PC-3 (cell line): ENCODE measurements at regions not wholly inside any gene's neighbourhood (a gene's known extent, or its start where the extent isn't known, plus 50 kb on each side); places are given as distances from the start of the nearest gene placed in this dataset.

Experiments used
- ATAC-seq: fragments of 200-7000 bp; cut with Tn5 transposase; 2 replicates; pipeline ENCODE4 v1.9.1; 2020; ENCODE audit warnings: mild to moderate bottlenecking, moderate library complexity
- BruUV-seq: library from RNA; stranded (reverse); fragments of 400-500 nt; replicated peaks from 2 replicates; lab custom pipeline; 2021; lab: Mats Ljungman, UMichigan
- CTCF ChIA-PET: fragments of 300-600 bp; sonication (Branson Sonifier 250); formaldehyde crosslinking; loops from one replicate; lab custom pipeline; 2022; ENCODE audit warnings: antibody characterized with exemption; lab: Charles Lee
- POLR2A ChIA-PET: fragments of 300-600 bp; sonication (Branson Sonifier 250); formaldehyde crosslinking; loops from one replicate; lab custom pipeline; 2022; ENCODE audit warnings: antibody characterized with exemption; ENCODE audit not compliant: unreplicated experiment; lab: Charles Lee
- DNase-seq: peaks from one replicate; pipeline ENCODE4 v3.0.0-alpha.2; 2015
- H2AFZ ChIP-seq: fragments of 300-600 bp; sonication (generic); 2 replicates; pipeline ENCODE4 v1.6.0; 2016; ENCODE audit warnings: antibody characterized with exemption, low read length
- H3F3A ChIP-seq: fragments of 300-600 bp; sonication (generic); one replicate; pipeline ENCODE4 v1.6.0; 2017; ENCODE audit warnings: antibody characterized with exemption, low read length, control low read depth, mild to moderate bottlenecking; ENCODE audit not compliant: unreplicated experiment
- H3K27ac ChIP-seq: fragments of 300-600 bp; sonication (generic); 2 replicates; pipeline ENCODE4 v1.5.1; 2016; ENCODE audit warnings: mild to moderate bottlenecking, low read length
- H3K27me3 ChIP-seq: fragments of 300-600 bp; sonication (generic); 2 replicates; pipeline ENCODE4 v1.6.1; 2016; ENCODE audit warnings: low read length, mixed read lengths
- H3K36me3 ChIP-seq: fragments of 300-600 bp; sonication (generic); 2 replicates; pipeline ENCODE4 v1.6.1; 2016; ENCODE audit warnings: low read depth, mixed run types, low read length, mixed read lengths
- H3K4me1 ChIP-seq: fragments of 300-600 bp; sonication (generic); 2 replicates; pipeline ENCODE4 v1.5.1; 2016; ENCODE audit warnings: low read length; ENCODE audit not compliant: insufficient read depth
- H3K4me2 ChIP-seq: fragments of 300-600 bp; sonication (generic); 2 replicates; pipeline ENCODE4 v1.6.0; 2016; ENCODE audit warnings: low read length
- H3K4me3 ChIP-seq: fragments of 300-600 bp; sonication (generic); 2 replicates; pipeline ENCODE4 v1.5.1; 2016; ENCODE audit warnings: mild to moderate bottlenecking, low read length, mixed read lengths
- H3K79me2 ChIP-seq: fragments of 300-600 bp; sonication (generic); 2 replicates; pipeline ENCODE4 v1.6.1; 2017; ENCODE audit warnings: low read length, mixed read lengths
- H3K9ac ChIP-seq: fragments of 300-600 bp; sonication (generic); 2 replicates; pipeline ENCODE4 v1.6.0; 2016; ENCODE audit warnings: mild to moderate bottlenecking, low read length
- H3K9me2 ChIP-seq: fragments of 300-600 bp; sonication (generic); replicated peaks from 2 replicates; pipeline ENCODE4 v1.6.1; 2016; ENCODE audit warnings: mixed run types, low read length, mixed read lengths
- H3K9me3 ChIP-seq: fragments of 300-600 bp; sonication (generic); 2 replicates; pipeline ENCODE4 v1.6.1; 2016; ENCODE audit warnings: low read length, mixed read lengths
- H4K20me1 ChIP-seq: fragments of 300-600 bp; sonication (generic); 2 replicates; pipeline ENCODE4 v1.6.1; 2016; ENCODE audit warnings: low read length, mixed read lengths
- EZH2 ChIP-seq: fragments of 300-600 bp; sonication (generic); IDR thresholded peaks from one replicate; pipeline ENCODE4 v1.6.1; 2017; ENCODE audit warnings: antibody characterized with exemption, mild to moderate bottlenecking, low read length; ENCODE audit not compliant: unreplicated experiment
- EZH2phosphoT487 ChIP-seq: fragments of 300-600 bp; sonication (generic); IDR thresholded peaks from 2 replicates; pipeline ENCODE4 v1.6.1; 2018; ENCODE audit warnings: mild to moderate bottlenecking, antibody characterized with exemption, low read length, borderline replicate concordance
- intact Hi-C: fragments of 100-400 bp; cut with micrococcal nuclease; formaldehyde crosslinking; loops from 2 replicates; pipeline ENCODE4 v1.9.0; 2023
- TF ChIP-seq, protein P1 (sequence below): fragments of 300-600 bp; sonication (generic); conservative IDR thresholded peaks from 2 replicates; pipeline ENCODE4 v1.5.1; 2017; ENCODE audit warnings: antibody characterized with exemption, low read depth, mild to moderate bottlenecking, low read length

DNA sequence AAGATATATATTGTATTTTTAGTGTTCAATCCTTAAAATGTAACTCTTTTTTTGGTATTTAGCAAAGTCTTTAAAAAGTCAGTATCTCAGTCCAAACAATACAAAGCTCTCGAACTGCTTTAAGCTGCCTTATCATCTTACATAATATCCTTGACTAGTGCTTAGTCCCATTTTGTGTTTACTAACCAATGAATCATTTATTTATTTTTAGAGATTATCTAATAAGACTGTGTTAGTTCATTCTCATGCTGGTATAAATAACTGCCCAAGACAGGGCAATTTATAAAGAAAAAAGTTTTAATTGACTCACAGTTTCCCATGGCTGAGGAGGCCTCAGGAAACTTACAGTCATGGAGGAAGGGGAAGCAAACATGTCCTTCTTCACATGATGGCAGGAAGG, 248.3 kb upstream of the KYNU start:
- H3K4me3 ChIP-seq, result no peak overlapping the region
- H3K36me3 ChIP-seq, result no peaks in the 10 kb centered on the region
- H3K27ac ChIP-seq, result peak overlapping the region; percentile 53
- intact Hi-C loops, result no loop called here
- TF ChIP-seq, protein P1, sequence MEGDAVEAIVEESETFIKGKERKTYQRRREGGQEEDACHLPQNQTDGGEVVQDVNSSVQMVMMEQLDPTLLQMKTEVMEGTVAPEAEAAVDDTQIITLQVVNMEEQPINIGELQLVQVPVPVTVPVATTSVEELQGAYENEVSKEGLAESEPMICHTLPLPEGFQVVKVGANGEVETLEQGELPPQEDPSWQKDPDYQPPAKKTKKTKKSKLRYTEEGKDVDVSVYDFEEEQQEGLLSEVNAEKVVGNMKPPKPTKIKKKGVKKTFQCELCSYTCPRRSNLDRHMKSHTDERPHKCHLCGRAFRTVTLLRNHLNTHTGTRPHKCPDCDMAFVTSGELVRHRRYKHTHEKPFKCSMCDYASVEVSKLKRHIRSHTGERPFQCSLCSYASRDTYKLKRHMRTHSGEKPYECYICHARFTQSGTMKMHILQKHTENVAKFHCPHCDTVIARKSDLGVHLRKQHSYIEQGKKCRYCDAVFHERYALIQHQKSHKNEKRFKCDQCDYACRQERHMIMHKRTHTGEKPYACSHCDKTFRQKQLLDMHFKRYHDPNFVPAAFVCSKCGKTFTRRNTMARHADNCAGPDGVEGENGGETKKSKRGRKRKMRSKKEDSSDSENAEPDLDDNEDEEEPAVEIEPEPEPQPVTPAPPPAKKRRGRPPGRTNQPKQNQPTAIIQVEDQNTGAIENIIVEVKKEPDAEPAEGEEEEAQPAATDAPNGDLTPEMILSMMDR, result no peak
- TF ChIP-seq EZH2phosphoT487 (no peak), EZH2 (no peak)
- H3F3A ChIP-seq, result no peaks in the 10 kb centered on the region
- H3K9me3 ChIP-seq, result no peaks in the 10 kb centered on the region
- H2AFZ ChIP-seq, result no peak overlapping the region
- DNase-seq, result peak; percentile 52
- H3K27me3 ChIP-seq, result no peaks in the 10 kb centered on the region
- no peak overlapping the region for H3K4me2 ChIP-seq
- ChIA-PET POLR2A (no interaction called here), CTCF (no interaction called here)
- H3K79me2 ChIP-seq, result no peaks in the 10 kb centered on the region
- ATAC-seq, result peak; percentile 97
- H3K9ac ChIP-seq, result no peak overlapping the region
- no TSS peak for BruUV-seq
- no peaks in the 10 kb centered on the region for H4K20me1 ChIP-seq
- peaks cover 9% of the 10 kb centered on the region; the same call in 1 of the 2 replicates for H3K4me1 ChIP-seq
- no peaks in the 10 kb centered on the region for H3K9me2 ChIP-seq

- intact Hi-C loops, result no loop called here
- TF ChIP-seq, protein P1, result no peak
- TF ChIP-seq EZH2 (no peak), EZH2phosphoT487 (no peak)
- ATAC-seq (no peak), DNase-seq (no peak)
- H3K27ac ChIP-seq, result no peak overlapping the region
- ChIA-PET CTCF (no interaction called here), POLR2A (no interaction called here)
- H3K27me3 ChIP-seq, result no peaks in the 10 kb centered on the region
- H3K9me2 ChIP-seq, result no peaks in the 10 kb centered on the region
- H3K79me2 ChIP-seq, result no peaks in the 10 kb centered on the region
- H4K20me1 ChIP-seq, result no peaks in the 10 kb centered on the region
- no peak overlapping the region for H3K4me3 ChIP-seq
- no peaks in the 10 kb centered on the region for H3K4me1 ChIP-seq
- H3F3A ChIP-seq, result no peaks in the 10 kb centered on the region
- no peaks in the 10 kb centered on the region for H3K36me3 ChIP-seq
- no peak overlapping the region for H3K4me2 ChIP-seq
- no peaks in the 10 kb centered on the region for H3K9me3 ChIP-seq
- H3K9ac ChIP-seq, result no peak overlapping the region
- no peak overlapping the region for H2AFZ ChIP-seq
- no TSS peak for BruUV-seq
Measured at GRCh38 chr2:142621287-142621686, 256.2 kb upstream of the KYNU start.

DNA sequence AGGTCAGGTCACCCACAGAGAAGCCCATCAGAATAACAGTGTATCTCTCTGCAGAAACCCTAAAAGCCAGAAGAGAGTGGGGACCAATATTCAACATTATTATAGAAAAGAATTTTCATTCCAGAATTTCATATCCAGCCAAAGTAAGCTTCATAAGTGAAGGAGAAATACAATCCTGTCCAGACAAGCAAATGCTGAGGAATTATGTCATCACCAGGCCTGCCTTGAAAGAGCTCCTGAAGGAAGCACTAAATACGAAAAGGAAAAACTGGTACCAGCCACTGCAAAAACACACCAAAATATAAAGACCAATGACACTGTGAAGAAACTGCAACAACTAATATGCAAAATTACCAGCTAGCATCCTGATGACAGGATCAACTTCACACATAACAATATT, 260.0 kb upstream of the KYNU start:
- Histone ChIP-seq H4K20me1 (no peaks in the 10 kb centered on the region), H3F3A (no peaks in the 10 kb centered on the region), H3K9me2 (no peaks in the 10 kb centered on the region), H3K36me3 (no peaks in the 10 kb centered on the region), H3K4me1 (no peaks in the 10 kb centered on the region), H3K4me2 (no peak overlapping the region), H3K9ac (no peak overlapping the region), H3K79me2 (no peaks in the 10 kb centered on the region), H3K27ac (no peak overlapping the region), H3K9me3 (no peaks in the 10 kb centered on the region), H3K4me3 (no peak overlapping the region), H2AFZ (no peak overlapping the region), H3K27me3 (no peaks in the 10 kb centered on the region)
- ChIA-PET CTCF (no interaction called here), POLR2A (no interaction called here)
- no TSS peak for BruUV-seq
- TF ChIP-seq, protein P1, result no peak
- TF ChIP-seq EZH2phosphoT487 (no peak), EZH2 (no peak)
- no peak for ATAC-seq
- no peak for DNase-seq
- intact Hi-C loops, result no loop called here
